ENCODE measurements at regions not wholly inside any gene's neighbourhood (a gene's known extent, or its start where the extent isn't known, plus 50 kb on each side); places are given as distances from the start of the nearest gene placed in this dataset.

DNA sequence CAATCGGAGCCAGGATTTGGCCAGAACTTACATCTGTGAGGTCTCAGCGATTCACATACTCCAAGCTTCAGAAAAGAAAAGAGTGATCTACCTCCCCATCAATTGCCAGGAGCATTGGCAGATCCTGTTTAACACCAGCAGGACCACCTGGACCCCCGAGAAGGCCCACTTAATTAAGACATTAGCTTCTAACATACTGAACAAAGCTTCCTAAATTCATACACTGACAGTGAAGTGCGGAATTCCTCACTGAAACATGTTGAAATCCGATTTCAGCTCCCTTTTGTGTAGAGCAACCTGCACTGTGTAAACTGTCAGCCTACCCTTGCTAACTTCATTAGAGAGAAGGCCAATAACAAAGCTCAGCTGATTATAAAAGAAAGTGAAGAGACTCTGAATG lies 274.0 kb downstream of the NOVA1 start:
- TF ChIP-seq ZNF565 (CRISPR knock-in tag; conservative IDR thresholded peaks at IDR 0.05; ENCODE audit: low read depth) = no peak
- no peak for TF ChIP-seq TOX (CRISPR knock-in tag; IDR thresholded peaks at IDR 0.05; ENCODE audit: borderline replicate concordance)
- no peak for TF ChIP-seq ZFP3 (CRISPR knock-in tag; IDR thresholded peaks at IDR 0.05)
- TF ChIP-seq ZNF70 (CRISPR knock-in tag; IDR thresholded peaks at IDR 0.05) = no peak
- TF ChIP-seq RARB (CRISPR knock-in tag; IDR thresholded peaks at IDR 0.05) = no peak
- no peak for TF ChIP-seq ZFP30 (CRISPR knock-in tag; IDR thresholded peaks at IDR 0.05)
- TF ChIP-seq, protein P1, sequence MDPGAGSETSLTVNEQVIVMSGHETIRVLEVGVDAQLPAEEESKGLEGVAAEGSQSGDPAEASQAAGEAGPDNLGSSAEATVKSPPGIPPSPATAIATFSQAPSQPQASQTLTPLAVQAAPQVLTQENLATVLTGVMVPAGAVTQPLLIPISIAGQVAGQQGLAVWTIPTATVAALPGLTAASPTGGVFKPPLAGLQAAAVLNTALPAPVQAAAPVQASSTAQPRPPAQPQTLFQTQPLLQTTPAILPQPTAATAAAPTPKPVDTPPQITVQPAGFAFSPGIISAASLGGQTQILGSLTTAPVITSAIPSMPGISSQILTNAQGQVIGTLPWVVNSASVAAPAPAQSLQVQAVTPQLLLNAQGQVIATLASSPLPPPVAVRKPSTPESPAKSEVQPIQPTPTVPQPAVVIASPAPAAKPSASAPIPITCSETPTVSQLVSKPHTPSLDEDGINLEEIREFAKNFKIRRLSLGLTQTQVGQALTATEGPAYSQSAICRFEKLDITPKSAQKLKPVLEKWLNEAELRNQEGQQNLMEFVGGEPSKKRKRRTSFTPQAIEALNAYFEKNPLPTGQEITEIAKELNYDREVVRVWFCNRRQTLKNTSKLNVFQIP (CRISPR knock-in tag; IDR thresholded peaks at IDR 0.05; ENCODE audit: borderline replicate concordance, low read depth) = no peak
- TF ChIP-seq ZNF8 (CRISPR knock-in tag; IDR thresholded peaks at IDR 0.05) = no peak
- TF ChIP-seq OSR1 (CRISPR knock-in tag; IDR thresholded peaks at IDR 0.05) = no peak
- TF ChIP-seq BACH2 (CRISPR knock-in tag; IDR thresholded peaks at IDR 0.05; ENCODE audit: borderline replicate concordance) = no peak
- TF ChIP-seq PPARA (CRISPR knock-in tag; IDR thresholded peaks at IDR 0.05; ENCODE audit: borderline replicate concordance) = no peak
- TF ChIP-seq CSRNP3 (CRISPR knock-in tag; IDR thresholded peaks at IDR 0.05) = no peak
- TF ChIP-seq, protein P2, sequence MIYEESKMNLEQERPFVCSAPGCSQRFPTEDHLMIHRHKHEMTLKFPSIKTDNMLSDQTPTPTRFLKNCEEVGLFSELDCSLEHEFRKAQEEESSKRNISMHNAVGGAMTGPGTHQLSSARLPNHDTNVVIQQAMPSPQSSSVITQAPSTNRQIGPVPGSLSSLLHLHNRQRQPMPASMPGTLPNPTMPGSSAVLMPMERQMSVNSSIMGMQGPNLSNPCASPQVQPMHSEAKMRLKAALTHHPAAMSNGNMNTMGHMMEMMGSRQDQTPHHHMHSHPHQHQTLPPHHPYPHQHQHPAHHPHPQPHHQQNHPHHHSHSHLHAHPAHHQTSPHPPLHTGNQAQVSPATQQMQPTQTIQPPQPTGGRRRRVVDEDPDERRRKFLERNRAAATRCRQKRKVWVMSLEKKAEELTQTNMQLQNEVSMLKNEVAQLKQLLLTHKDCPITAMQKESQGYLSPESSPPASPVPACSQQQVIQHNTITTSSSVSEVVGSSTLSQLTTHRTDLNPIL (CRISPR knock-in tag; IDR thresholded peaks at IDR 0.05; ENCODE audit: low read depth) = no peak
- TF ChIP-seq ESRRG (CRISPR knock-in tag; IDR thresholded peaks at IDR 0.05) = no peak
- TF ChIP-seq TCF4 (CRISPR knock-in tag; IDR thresholded peaks at IDR 0.05; ENCODE audit: borderline replicate concordance) = no peak
- TF ChIP-seq CSDC2 (CRISPR knock-in tag; IDR thresholded peaks at IDR 0.05) = no peak
- no peak for TF ChIP-seq ARNTL (CRISPR knock-in tag; IDR thresholded peaks at IDR 0.05; ENCODE audit: borderline replicate concordance, low read depth)
- TF ChIP-seq SNAI2 (CRISPR knock-in tag; IDR thresholded peaks at IDR 0.05) = no peak
- TF ChIP-seq ISL1 (CRISPR knock-in tag; IDR thresholded peaks at IDR 0.05) = no peak
- no peak for TF ChIP-seq ZC3H10 (CRISPR knock-in tag; IDR thresholded peaks at IDR 0.05)
- no peak for ATAC-seq

DNA sequence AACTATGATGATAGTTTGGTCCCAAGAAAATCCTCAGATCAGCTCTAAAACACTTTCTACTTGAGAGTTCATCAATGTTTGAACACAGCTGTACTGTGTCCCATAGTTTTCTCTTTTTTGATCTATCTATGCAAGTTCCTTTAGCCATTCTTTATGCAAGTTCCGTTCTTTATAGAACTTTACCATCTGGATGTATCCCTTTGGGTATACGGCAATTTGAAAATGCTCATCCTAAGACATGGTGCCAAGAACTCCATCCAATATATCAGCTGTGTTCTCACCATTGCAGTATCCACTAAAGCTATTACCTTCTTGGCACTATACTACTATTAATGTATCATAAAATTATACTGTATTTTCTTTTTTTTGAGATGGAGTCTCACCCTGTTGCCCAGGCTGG lies 276.9 kb downstream of the NOVA1 start:
- ATAC-seq = no peak
- no peak for TF ChIP-seq PATZ1 (CRISPR knock-in tag; IDR thresholded peaks at IDR 0.05; ENCODE audit: borderline replicate concordance)
- TF ChIP-seq ZFP30 (CRISPR knock-in tag; IDR thresholded peaks at IDR 0.05) = no peak
- TF ChIP-seq TCF4 (CRISPR knock-in tag; IDR thresholded peaks at IDR 0.05; ENCODE audit: borderline replicate concordance) = no peak

GRCh38 chr14:26319139-26319864 lies 278.5 kb downstream of the NOVA1 start:
- no peak for TF ChIP-seq ZNF70 (CRISPR knock-in tag; IDR thresholded peaks at IDR 0.05)
- TF ChIP-seq TSHZ2 (CRISPR knock-in tag; IDR thresholded peaks at IDR 0.05) = no peak
- TF ChIP-seq ZNF8 (CRISPR knock-in tag; IDR thresholded peaks at IDR 0.05) = no peak
- ATAC-seq = no peak
